ENCODE measurements at regions not wholly inside any gene's neighbourhood (a gene's known extent, or its start where the extent isn't known, plus 50 kb on each side); places are given as distances from the start of the nearest gene placed in this dataset.
"Not testable (repeated sequence)": the region's sequence is repeated elsewhere in the genome, so short reads cannot be mapped to it uniquely, and the experiment has no call there.

DNA sequence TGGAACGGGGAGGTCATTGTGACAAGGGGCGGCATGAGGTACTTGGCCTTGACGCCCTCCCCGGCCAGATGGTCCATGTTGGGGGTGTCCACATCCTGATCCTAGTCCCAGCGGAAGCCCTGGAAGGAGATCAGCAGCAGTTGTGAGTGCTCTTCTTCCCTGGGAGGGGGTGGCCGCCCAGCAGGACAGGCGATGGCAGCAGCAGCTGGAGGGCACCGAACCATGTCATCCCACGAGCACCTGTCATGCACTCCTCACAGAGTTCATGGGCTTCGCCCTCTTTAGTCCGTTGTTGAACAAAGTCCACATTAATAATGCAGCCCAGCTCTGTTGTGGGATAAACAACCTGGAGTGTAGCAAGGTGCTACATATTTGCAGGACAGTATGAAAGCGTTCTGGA lies 130.7 kb downstream of the UNC93B1 start:
- DNase-seq (ENCODE audit: low spot score): not testable (repeated sequence)

DNA sequence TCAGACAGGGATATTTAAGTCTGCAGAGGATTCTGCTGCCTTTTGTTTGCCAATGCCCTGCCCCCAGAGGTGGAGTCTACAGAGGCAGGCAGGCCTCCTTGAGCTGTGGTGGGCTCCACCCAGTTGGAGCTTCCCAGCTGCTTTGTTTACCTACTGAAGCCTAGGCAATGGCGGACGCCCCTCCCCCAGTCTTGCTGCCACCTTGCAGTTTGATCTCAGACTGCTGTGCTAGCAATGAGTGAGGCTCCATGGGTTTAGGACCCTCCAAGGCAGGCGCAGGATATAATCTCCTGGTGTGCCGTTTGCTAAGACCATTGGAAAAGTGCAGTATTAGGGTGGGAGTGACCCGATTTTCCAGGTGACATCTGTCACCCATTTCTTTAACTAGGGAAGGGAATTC lies 132.7 kb downstream of the UNC93B1 start:
- DNase-seq (ENCODE audit: low spot score): not testable (repeated sequence)

DNA sequence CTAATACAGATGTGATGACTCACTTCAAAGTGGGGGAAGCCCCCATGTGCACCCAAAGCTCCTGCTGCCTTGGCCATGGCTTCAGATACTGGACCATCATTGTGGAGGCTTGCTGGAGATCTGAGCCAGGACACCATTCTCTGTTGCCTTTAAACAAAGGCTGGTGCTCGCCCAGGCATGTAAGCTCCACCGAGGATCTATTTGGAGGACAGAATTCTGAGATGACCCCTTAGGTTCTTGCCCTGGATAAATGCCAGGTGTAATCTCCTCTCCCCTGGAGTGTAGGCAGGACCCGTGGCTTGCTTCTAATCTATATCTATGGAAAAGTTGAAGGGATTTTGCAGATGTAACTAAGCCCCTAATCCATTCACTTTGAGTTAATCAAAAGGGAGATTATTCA lies 141.0 kb downstream of the UNC93B1 start:
- not testable (repeated sequence) for DNase-seq (ENCODE audit: low spot score)

DNA sequence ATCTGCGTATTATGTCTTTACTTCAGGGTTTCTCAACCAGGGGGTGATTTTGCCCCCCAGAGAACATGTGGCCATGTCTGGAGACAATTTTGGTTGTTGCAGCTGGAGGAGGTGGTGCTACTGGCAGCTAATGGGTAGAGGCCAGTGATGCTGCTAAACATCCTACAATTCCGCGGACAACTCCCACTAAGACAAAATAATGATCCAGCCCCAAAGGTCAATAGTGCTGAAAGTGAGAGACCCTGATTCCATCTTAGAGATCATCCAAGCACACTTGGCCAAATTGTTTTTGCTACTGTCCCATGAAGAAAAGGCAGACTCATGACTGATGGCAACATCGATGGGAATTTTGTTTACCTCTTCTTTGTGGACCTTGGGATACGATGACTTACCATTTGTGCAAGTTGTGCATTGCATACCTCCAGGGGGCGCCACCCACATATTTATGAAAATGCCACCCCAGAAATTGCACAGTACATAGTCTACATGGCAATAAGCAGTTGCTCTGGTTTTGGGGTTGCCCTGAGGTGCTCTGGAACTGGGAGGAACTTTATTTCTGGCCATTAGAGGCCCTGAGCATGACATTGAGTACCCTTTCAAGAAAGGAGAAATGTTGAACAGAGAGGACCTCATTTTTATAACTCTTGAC lies 144.3 kb downstream of the UNC93B1 start:
- not testable (repeated sequence) for DNase-seq (ENCODE audit: low spot score)

DNA sequence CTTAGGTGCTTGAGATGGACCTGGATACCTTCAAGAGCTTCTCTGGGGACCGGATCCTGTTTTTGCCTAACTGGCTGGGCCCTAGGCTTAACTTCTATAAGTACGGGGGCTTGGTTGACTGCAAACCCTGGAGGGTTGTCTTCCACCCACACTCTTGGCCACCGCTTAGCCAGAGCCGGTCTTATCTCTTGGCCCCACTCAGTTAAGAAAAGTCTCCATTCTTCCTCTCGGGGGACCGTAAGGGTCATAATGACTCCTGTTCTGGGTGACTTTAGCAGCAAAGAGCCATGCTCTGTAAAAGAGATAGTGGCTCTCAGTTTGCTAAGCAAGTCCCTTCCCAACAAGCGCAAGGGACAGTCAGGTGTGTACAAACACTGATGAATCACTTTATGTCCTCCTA lies 153.2 kb downstream of the UNC93B1 start:
- not testable (repeated sequence) for DNase-seq (ENCODE audit: low spot score)

DNA sequence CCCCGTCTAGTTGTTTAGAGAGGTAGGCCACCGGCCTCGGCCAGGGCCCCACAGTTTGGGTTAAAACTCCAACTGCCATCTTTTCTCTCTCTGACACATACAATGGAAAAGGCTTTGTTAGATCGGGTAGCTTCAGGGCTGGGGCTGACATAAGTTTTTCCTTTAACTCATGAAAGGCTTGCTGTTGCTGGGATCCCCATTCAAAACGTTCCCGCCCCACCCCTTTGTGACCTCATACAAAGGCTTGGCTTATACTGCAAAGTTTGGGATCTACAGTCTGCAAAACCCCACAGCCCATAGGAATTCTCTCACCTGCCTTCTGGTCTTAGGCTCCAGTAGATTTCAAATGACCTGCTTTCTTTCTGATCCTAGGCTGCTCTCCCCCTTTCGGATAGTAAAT lies 154.1 kb downstream of the UNC93B1 start:
- DNase-seq (ENCODE audit: low spot score): not testable (repeated sequence)

DNA sequence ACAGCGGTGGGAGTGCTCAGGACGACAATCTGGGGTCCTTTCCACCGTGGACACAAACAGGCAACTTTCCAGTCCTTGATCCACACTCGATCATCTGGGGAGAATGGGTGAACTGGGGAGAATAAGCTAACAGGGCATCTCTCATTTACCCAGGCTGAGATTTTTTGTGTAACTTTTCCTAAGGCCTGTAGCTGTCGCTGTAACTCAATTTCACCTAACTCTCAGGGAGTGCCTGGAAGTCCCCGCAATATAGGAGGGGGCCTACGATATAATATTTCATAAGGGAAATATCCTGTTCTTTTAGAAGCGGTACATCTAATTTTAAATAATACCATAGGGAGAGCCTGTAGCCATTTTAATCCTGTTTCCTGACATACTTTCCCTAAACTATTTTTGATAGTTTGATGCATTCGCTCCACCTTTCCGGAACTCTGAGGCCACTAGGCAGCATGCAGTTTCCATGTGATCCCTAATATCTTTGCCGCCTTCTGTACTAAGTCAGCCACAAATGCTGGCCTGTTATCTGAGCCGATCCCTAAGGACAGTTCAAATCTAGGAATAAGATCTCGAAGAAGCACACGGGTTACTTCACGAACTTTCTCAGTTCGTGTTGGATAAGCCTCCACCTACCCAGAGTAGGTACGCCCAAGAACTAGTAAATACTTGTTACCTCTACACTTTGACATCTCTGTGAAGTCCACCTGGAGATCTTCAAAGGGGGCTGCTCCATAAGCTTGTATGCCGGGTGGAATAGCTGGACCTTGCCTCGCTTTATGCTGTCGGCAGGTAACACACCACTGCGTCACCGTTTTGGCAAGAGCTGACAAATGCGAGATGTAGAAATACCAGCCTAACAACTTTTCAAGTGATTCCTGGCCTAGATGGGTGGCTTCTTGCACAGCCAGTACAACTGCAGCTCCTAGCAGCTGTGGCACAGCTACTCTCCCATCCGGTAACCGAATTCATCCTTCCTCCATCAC lies 155.7 kb downstream of the UNC93B1 start:
- DNase-seq (ENCODE audit: low spot score): not testable (repeated sequence)

DNA sequence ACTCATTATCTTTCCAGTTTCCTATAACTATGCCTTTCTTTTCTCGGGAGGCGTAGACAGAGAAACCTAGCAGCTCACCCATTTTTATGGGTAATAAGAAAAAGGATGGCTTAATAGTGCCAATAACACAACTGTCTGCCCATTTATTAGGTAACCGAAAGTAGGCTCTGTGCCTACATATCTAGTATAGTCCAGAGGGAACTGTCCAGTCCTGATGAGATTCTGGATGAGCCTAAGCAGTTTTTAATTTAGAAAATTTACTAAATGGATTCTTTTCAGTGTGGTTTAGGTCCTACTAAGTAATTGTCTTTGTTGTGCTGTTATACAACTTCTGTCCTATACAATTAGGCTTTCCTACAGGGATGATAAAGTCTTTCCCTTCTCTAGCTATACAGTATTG lies 157.6 kb downstream of the UNC93B1 start:
- not testable (repeated sequence) for DNase-seq (ENCODE audit: low spot score)

DNA sequence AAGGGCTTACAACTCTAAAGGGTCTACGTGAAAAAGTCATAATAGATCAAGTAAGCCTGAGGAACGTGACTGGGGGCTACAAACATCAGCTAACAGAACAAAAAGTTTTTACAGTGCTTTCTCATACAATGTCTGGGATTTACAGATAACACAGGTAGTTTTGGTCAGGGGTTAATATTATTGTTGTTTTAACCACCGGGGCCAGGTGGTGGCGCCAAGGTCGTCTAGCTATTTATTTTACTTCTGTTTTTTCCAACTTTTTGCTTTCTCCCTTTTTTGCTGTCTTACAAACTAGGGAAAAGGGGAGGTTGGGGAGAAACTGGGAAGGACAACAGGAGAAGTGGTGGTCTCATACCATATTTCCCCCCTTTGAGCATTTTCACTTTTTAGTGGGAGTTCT lies 158.6 kb downstream of the UNC93B1 start:
- DNase-seq (ENCODE audit: low spot score): not testable (repeated sequence)

DNA sequence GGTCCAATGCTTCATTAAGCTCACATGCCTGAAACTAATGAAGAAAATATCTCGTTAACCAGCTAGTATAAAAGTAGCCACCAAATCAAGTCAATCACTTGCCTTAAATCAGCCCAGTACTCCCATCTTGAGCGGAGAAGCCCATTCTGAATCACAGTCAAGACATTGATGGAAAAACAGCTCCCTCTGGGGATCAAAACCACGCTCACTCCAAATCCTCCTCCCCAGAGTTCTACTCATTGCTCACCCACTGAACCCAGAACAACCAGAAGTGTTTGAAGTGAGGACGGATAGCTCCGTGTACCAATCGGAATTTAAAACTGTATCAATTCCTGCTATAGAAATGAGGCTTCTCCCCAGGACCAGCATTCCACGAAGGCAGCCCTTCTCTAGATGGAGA lies 163.3 kb downstream of the UNC93B1 start:
- not testable (repeated sequence) for DNase-seq (ENCODE audit: low spot score)

DNA sequence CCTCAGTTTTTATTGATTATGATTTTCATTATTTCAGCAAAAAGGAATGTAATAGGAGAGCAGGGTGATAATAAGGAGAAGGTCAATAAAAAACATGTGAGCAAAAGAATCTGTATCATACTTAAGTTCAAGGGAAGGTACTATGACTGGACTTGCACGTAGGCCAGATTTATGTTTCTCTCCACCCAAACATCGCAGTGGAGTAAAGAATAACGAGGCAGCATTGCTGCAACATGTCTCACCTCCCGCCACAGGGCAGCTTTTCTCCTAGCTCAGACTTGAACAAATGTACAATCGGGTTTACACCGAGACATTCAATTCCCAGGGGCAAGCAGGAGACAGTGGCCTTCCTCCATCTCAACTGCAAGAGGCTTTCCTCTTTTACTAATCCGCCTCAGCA lies 155.7 kb upstream of the ALDH3B2 start:
- not testable (repeated sequence) for DNase-seq (ENCODE audit: low spot score)

DNA sequence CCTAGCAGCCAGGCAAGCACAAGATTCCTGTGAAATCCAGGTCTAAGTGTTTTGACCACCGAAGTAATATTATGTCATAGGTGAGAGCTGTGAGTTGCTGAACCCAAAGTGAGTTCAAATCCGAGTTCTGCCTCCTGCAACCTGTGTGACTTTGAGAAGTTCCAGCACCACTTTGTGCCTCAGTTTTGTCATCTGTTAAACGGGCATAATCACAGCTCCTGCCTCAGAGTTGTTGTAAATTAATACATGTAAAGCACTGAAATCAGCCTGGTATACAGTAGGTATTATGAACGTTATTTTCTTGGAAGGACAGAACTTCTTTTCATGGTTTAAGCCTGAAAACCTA lies 152.5 kb upstream of the ALDH3B2 start:
- DNase-seq (ENCODE audit: low spot score): not testable (repeated sequence)

DNA sequence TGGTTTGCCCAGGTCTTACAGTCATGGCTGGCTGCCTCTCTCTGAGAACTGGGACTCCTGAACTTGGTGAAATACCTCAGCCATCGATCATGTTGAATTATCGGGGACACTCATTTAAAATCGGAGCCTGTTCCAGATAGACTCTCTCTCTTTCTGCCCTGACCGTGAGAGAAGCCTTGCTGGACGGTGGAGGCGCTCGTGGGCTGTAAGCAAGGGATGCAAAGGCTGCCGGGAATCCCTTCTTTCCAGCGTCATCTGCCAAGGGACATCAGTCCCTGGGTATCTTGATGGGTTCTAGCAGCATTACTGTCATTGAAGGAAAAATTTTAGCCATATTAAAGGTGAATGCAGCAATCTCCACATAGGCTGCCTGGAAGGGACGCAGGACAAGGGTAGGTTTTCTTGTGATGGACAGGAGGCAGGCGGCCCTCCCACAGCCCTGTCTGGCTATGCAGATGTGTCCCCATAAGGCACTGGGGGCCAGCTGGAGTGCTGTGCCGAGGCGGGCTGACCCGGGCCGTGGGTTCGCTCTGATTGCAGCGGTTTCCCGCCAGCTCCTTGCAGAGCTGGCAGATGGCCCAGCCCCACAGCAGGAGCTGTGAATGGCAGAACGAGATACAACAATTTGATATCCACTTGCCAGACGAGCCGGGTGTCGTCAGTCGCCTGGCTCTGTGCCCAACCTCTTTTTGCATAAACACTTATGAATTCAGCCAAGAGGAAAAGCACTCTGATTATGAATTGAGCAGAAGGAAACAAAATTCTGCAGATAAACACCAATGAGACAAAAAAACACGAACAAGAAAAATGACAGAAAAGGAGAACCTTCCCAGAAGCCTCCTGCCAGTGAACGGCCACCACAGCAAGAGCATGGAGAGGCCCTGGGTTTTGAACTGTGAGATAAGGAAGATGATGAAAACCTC lies 151.9 kb upstream of the ALDH3B2 start:
- DNase-seq (ENCODE audit: low spot score): peak; percentile 28

DNA sequence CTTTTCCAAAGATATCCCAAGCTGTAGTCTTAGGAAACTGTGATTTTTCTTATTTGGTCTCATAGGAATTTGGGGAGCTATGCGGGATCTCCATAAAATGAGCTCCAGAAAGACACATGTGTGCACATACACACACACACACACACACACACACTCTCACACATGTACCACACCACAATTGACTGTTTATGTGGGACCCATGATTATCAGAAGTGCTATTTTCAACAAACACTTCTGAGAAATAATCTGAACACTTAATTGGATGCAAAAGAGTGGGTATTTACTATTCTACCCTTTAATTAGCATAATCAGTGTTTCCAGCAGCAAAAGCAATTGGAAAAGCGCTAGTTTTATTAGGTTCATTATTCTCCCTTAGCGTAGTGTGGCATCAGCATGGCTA lies 150.4 kb upstream of the ALDH3B2 start:
- not testable (repeated sequence) for DNase-seq (ENCODE audit: low spot score)

DNA sequence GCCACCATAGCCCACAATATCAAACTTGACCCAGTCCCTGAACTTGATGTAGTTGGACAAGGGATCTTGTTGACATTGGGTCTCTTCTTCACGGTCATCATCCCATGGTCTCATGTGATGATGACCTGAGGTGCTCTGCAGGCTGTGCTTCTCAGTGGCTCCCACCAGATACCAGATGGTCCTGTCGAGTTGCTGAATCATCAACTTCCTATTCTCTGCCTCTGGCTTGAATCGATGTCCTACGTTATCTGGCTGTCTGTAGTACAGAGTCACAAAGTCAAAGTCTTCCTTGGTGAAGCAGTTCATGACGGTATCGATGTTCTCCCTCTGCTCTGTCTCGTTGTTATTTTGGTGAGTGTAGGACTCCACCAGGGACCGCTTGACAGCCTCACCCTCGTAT lies 145.7 kb upstream of the ALDH3B2 start:
- no peak for DNase-seq (ENCODE audit: low spot score)

DNA sequence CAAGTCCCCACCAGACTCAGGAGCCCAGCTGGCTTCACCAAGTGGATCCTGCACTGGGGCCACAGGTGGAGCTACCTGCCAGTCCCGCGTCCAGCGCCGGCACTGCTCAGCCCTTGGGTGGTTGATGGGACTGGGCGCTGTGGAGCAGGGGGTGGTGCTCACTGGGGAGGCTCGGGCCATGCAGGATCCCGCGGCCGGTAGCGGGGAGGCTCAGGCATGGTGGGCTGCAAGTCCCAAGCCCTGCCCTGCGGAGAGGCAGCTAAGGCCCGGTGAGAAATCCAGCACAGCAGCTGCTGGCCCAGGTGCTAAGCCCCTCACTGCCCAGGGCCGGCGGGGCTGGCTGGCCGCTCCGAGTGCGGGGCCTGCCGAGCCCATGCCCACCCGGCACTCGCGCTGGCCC lies 143.1 kb upstream of the ALDH3B2 start:
- not testable (repeated sequence) for DNase-seq (ENCODE audit: low spot score)

DNA sequence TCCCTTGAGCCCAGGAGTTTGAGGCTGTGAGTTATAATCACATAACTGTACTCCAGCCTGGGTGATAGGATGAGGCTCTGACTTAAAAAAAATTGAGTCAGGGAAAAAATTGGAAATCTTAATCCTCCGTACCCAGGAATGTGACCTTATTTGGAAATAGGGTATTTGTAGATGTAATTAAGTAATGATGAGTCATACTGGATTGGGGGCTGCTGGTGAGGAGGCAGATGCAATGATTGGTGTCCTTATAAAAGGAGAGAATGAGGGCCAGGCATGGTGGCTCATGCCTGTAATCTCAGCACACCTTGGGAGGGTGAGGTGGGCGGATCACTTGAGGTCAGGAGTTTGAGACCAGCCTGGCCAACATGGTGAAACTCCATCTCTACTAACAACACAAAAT lies 134.9 kb upstream of the ALDH3B2 start:
- DNase-seq (ENCODE audit: low spot score): not testable (repeated sequence)

DNA sequence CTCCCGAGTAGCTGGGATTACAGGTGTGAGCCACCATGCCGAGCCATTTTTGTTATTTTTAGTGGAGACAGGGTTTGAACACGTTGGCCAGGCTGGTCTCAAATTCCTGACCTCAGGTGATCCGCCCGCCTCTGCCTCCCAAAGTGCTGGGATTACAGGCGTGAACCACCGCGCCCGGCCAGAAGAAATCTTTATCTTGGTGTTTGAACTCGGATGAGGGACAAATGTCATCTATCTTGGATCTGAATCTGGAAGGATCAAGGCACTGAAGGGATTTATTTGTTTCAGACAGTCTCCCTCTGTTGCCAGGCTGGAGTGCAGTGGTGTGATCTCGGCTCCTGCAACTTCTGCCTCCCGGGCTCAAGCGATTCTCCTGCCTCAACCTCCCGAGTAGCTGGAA lies 133.5 kb upstream of the ALDH3B2 start:
- DNase-seq (ENCODE audit: low spot score): not testable (repeated sequence)

DNA sequence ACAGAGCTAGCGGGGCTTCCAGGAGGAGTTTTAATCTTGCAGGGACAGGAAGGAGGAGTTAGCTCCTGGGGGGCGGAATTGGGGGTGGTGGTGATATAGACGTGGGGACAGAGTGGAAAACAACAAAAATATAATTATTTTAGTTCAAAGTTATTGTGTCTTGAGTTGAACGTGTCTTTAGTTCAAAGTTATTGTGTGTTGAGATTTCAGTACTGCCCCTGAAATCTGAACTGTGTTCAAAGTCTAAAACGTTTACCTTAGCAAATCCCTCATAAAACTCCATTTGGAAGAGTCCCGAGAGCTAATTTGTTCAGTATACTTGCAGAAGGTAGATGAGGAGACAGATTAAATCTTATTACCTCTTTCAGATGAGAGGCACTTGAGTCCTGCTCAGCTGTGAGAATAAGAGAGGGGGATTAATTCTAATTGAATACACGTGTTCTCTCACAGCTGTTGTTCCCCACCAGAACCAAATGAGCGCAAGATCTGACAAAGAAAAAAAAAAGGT lies 132.4 kb upstream of the ALDH3B2 start:
- not testable (repeated sequence) for DNase-seq (ENCODE audit: low spot score)

DNA sequence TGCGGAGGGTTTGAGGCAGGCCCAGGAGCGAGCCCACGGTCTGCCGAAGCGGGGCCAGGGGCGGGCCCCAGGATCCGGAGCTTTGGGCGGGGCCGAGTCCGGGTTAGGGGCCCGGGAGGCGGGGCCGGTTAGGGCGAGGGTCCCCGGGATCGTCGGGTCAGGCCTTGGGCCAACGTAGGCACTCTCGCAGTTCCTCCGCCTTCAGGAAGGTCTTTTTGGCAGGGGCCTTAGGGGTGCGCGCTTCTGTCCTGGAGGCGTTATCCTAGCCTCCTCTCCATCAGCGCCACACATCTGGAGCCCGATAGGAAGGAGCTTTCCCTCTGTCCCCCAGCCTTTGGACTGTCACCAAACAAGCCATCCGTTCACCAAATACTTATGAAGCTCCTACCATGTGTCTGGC lies 131.8 kb upstream of the ALDH3B2 start:
- peak; percentile 15 for DNase-seq (ENCODE audit: low spot score)

DNA sequence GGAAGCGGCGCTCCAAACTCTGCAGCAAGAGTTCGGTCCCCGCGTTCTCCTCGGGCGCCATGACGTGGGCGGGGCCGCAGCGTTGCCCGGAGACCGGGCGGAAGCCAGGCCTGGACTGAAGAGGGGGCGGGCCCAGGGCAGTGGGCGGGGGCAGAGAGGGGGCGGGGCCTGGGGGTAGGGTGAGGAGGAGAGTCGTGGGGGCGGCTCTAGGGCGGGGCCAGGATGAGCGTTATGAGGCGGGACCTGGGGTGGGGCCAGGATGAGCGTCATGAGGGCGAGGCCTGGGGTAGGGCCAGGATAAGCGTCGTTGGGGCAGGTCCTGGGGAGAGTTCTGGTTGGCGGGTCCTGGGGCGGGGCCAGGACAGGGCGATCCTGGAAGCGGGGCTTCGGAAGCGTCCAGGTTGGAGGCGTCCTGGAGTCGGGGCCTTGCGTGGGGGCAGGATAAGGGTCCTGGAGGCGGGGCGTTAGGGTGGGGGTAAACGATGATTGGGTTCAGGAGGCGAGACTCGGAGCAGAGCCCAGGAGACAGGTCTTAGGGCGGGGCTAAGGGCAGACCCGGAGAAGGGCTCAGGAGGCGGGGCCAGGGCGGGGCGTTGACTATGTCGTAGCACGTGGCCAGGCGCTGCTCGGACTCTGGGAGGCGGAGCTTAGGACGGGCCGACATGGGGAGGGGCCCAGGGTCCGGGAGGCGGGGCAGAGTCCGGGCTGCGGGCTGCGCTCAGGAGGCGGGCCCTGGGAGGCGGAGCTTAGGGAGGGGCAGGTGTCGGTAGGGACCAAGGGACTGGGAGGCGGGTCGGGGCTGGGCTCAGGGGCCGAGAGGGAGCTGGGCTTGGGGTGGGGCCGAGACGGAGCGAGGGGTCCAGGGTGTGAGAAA lies 131.1 kb upstream of the ALDH3B2 start:
- DNase-seq (ENCODE audit: low spot score): peak; percentile 93

All from pons (tissue), 1 donor.